ENCODE measurements at regions not wholly inside any gene's neighbourhood (a gene's known extent, or its start where the extent isn't known, plus 50 kb on each side); places are given as distances from the start of the nearest gene placed in this dataset.

DNA sequence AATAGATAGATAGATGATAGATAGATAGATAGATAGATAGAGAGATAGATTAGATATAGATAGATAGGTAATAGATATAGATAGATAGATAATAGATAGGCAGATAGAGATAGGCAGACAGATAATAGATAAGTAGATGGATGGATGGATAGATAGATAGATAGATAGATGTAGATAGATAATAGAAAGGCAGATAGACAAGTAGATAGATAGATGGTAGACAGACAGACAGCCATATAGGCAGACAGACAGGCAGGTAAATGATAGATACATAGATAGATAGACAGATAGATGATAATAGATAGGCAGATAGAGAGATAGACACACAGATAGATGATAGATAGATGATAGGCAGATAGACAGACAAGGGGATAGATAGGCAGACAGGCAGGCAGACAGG is 191.4 kb upstream of the TNRC6C start:
- CTCF ChIA-PET (ENCODE audit: low intra/inter-chr PET ratio), result no interaction called here
- peaks cover 10 to 61% of the 10 kb centered on the region in 2 experiments for H3K27me3 ChIP-seq (ENCODE audit: control insufficient read depth in 2 of 2, insufficient read depth in 2 of 2, low read length in 2 of 2)
- DNase-seq (ENCODE audit: extremely low read depth in 1 of 4, low spot score in 3 of 4) (no peak), FAIRE-seq (no peak), ATAC-seq (no peak)
- no peaks in the 10 kb centered on the region for H4K20me1 ChIP-seq (replicated peaks; ENCODE audit: control insufficient read depth, insufficient read depth, low read length)
- no peaks in the 10 kb centered on the region for H3K9me3 ChIP-seq (replicated peaks; ENCODE audit: control insufficient read depth, insufficient read depth, low read depth, low read length)
- intact Hi-C loops (cut with micrococcal nuclease), result no loop called here
- H3K4me2 ChIP-seq (ENCODE audit: insufficient read depth, low read length), result no peak overlapping the region
- H3K4me1 ChIP-seq (replicated peaks in 1 of 2; ENCODE audit: control insufficient read depth in 2 of 2, insufficient read depth in 2 of 2, low read length in 2 of 2), result peaks cover 12 to 18% of the 10 kb centered on the region in 2 experiments; a peak in 4 of 5 replicates
- no peak overlapping the region for H2AFZ ChIP-seq (ENCODE audit: low read depth, low read length)
- no peaks in the 10 kb centered on the region for H3K9me1 ChIP-seq (ENCODE audit: control insufficient read depth, insufficient read depth, low read length)
- POLR2A ChIA-PET, result no interaction called here
- H3K79me2 ChIP-seq (ENCODE audit: control insufficient read depth, insufficient read depth, low read length), result no peaks in the 10 kb centered on the region
- no peak overlapping the region for H3K4me3 ChIP-seq
- BruUV-seq (replicated peaks), result no TSS peak
- H3K27ac ChIP-seq (ENCODE audit: extremely low read depth, low read depth, low read length), result no peak overlapping the region
- in situ Hi-C loops (cut with MboI), result no loop called here
- H3K36me3 ChIP-seq (ENCODE audit: control insufficient read depth, insufficient read depth, low read length), result no peaks in the 10 kb centered on the region
- H3K9ac ChIP-seq (ENCODE audit: insufficient read depth in 1 of 2, low read depth in 2 of 2, low read length in 2 of 2), result no peak overlapping the region
- TF ChIP-seq, protein P1, sequence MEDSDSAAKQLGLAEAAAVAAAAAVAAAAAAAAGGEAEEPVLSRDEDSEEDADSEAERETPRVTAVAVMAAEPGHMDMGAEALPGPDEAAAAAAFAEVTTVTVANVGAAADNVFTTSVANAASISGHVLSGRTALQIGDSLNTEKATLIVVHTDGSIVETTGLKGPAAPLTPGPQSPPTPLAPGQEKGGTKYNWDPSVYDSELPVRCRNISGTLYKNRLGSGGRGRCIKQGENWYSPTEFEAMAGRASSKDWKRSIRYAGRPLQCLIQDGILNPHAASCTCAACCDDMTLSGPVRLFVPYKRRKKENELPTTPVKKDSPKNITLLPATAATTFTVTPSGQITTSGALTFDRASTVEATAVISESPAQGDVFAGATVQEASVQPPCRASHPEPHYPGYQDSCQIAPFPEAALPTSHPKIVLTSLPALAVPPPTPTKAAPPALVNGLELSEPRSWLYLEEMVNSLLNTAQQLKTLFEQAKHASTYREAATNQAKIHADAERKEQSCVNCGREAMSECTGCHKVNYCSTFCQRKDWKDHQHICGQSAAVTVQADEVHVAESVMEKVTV (CRISPR knock-in tag; IDR thresholded peaks at IDR 0.05), result no peak
- TF ChIP-seq TRIM24 (IDR thresholded peaks at IDR 0.05), result peak in 1 of 2 experiments; percentile 15; a peak in 1 of 4 replicates
- TF ChIP-seq, protein P2, sequence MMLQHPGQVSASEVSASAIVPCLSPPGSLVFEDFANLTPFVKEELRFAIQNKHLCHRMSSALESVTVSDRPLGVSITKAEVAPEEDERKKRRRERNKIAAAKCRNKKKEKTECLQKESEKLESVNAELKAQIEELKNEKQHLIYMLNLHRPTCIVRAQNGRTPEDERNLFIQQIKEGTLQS (IDR thresholded peaks at IDR 0.05), result no peak
- TF ChIP-seq, protein P2 (CRISPR knock-in tag; conservative IDR thresholded peaks at IDR 0.05), result no peak
- TF ChIP-seq, protein P3, sequence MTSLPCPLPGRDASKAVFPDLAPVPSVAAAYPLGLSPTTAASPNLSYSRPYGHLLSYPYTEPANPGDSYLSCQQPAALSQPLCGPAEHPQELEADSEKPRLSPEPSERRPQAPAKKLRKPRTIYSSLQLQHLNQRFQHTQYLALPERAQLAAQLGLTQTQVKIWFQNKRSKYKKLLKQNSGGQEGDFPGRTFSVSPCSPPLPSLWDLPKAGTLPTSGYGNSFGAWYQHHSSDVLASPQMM (CRISPR knock-in tag; IDR thresholded peaks at IDR 0.05), result no peak
- TF ChIP-seq RFX1 (IDR thresholded peaks at IDR 0.05), result no peak
- TF ChIP-seq STAT5B (CRISPR knock-in tag; IDR thresholded peaks at IDR 0.05), result no peak
- TF ChIP-seq EZH2 (IDR thresholded peaks at IDR 0.05; ENCODE audit: borderline replicate concordance, low read depth, low read length), result no peak
- no peak for TF ChIP-seq FIP1L1 (IDR thresholded peaks at IDR 0.05; ENCODE audit: low read depth, low read length, poor library complexity, severe bottlenecking)
- TF ChIP-seq PTBP1 (IDR thresholded peaks at IDR 0.05; ENCODE audit: low read depth, low read length), result no peak
- TF ChIP-seq, protein P4, sequence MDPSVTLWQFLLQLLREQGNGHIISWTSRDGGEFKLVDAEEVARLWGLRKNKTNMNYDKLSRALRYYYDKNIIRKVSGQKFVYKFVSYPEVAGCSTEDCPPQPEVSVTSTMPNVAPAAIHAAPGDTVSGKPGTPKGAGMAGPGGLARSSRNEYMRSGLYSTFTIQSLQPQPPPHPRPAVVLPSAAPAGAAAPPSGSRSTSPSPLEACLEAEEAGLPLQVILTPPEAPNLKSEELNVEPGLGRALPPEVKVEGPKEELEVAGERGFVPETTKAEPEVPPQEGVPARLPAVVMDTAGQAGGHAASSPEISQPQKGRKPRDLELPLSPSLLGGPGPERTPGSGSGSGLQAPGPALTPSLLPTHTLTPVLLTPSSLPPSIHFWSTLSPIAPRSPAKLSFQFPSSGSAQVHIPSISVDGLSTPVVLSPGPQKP (CRISPR knock-in tag; IDR thresholded peaks at IDR 0.05), result no peak
- no peak for TF ChIP-seq RBM34 (IDR thresholded peaks at IDR 0.05; ENCODE audit: borderline replicate concordance, insufficient read depth, low read length)
- TF ChIP-seq ZNF41 (CRISPR knock-in tag; conservative IDR thresholded peaks at IDR 0.05), result no peak
- no peak for TF ChIP-seq SMARCA4 (IDR thresholded peaks at IDR 0.05)
- TF ChIP-seq SMARCB1 (IDR thresholded peaks at IDR 0.05; ENCODE audit: insufficient read length, low read depth), result no peak
- TF ChIP-seq CBX3 (IDR thresholded peaks at IDR 0.05; ENCODE audit: borderline replicate concordance in 1 of 2, low read length in 2 of 2), result no peak
- no peak for TF ChIP-seq NFIX (CRISPR knock-in tag; IDR thresholded peaks at IDR 0.05; ENCODE audit: low read depth)
- no peak for TF ChIP-seq PCBP2 (IDR thresholded peaks at IDR 0.05; ENCODE audit: low read depth, low read length, poor library complexity, severe bottlenecking)
- no peak for TF ChIP-seq SLC30A9 (CRISPR knock-in tag; IDR thresholded peaks at IDR 0.05)
- peak; percentile 90 for TF ChIP-seq DACH1 (IDR thresholded peaks at IDR 0.05; ENCODE audit: partially characterized antibody)
- TF ChIP-seq MTA1 (IDR thresholded peaks at IDR 0.05; ENCODE audit: borderline replicate concordance), result peak; percentile 68; the same call in 1 of the 2 replicates
- no peak for TF ChIP-seq TBL1XR1 (IDR thresholded peaks at IDR 0.05; ENCODE audit: low read length in 2 of 2)
- no peak for TF ChIP-seq TEAD2 (tag; IDR thresholded peaks at IDR 0.05)
